Ishikawa (cell line): ENCODE measurements at regions not wholly inside any gene's neighbourhood (a gene's known extent, or its start where the extent isn't known, plus 50 kb on each side); places are given as distances from the start of the nearest gene placed in this dataset.

Experiments
- CEBPB ChIP-seq: IDR thresholded peaks from 2 replicates; pipeline ENCODE4 v1.6.1; 2012
- CREB1 ChIP-seq: IDR thresholded peaks from 2 replicates; pipeline ENCODE4 v1.6.1; 2012; ENCODE audit warnings: low read depth
- EGR1 ChIP-seq: IDR thresholded peaks from 2 replicates; pipeline ENCODE4 v1.6.1; 2012
- EP300 ChIP-seq: IDR thresholded peaks from 2 replicates; pipeline ENCODE4 v1.6.1; 2012; ENCODE audit warnings: borderline replicate concordance
- FOXM1 ChIP-seq: IDR thresholded peaks from 2 replicates; pipeline ENCODE4 v1.6.1; 2012; ENCODE audit warnings: low read depth, borderline replicate concordance
- MAX ChIP-seq: IDR thresholded peaks from 2 replicates; pipeline ENCODE4 v1.6.1; 2012
- NFIC ChIP-seq: IDR thresholded peaks from 2 replicates; pipeline ENCODE4 v1.6.1; 2012
- RAD21 ChIP-seq: IDR thresholded peaks from 2 replicates; pipeline ENCODE4 v1.6.1; 2012; ENCODE audit warnings: low read depth
- TAF1 ChIP-seq: IDR thresholded peaks from 2 replicates; pipeline ENCODE4 v1.6.1; 2012; ENCODE audit warnings: low read depth, mild to moderate bottlenecking
- TEAD4 ChIP-seq: IDR thresholded peaks from 2 replicates; pipeline ENCODE4 v1.6.1; 2012
- YY1 ChIP-seq: IDR thresholded peaks from 2 replicates; pipeline ENCODE4 v1.6.1; 2012; ENCODE audit warnings: low read depth
- ZBTB7A ChIP-seq: IDR thresholded peaks from 2 replicates; pipeline ENCODE4 v1.6.1; 2012; ENCODE audit warnings: low read depth
- TF ChIP-seq, protein P1 (sequence below): IDR thresholded peaks from 2 replicates; pipeline ENCODE4 v1.6.1; 2012
- TF ChIP-seq, protein P2 (sequence below): IDR thresholded peaks from 2 replicates; pipeline ENCODE4 v1.6.1; 2012; ENCODE audit warnings: low read depth, mild to moderate bottlenecking

DNA sequence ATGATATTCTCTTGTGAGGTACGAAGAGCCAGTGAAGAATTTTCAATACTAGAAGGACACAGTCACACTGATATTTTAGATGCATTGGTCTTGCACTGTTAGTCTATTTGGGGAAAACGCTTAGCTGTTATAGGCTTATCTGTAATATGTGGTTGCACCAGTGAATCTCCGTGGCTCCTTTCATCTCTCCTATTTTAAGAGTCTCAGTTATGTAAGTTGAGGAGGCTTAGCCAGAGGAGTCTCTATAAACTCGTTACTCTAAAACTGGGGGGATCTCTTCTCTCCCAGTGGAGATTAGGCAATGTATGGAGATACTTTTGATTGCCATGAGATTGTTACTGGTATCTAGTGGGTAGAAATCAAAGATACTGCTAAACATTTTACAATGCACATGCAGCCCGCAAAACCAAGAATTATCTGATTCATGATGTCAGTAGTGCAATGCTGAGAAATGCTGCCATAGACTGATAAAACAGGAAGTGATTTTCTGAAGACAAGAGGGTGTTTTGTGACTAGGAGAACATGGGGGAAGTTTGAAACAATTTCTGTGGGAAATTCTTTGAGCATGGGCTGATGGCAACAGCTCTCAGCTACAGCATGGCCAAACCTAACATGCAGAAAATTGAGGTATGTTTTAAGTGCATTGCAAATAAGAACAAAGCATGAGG is 339.1 kb downstream of the SOX11 start:
- no peak for TF ChIP-seq EGR1
- TF ChIP-seq EP300: no peak
- no peak for TF ChIP-seq MAX
- TF ChIP-seq TAF1: no peak
- no peak for TF ChIP-seq CREB1
- TF ChIP-seq FOXM1: no peak
- no peak for TF ChIP-seq RAD21
- no peak for TF ChIP-seq YY1
- no peak for TF ChIP-seq NFIC
- TF ChIP-seq TEAD4: no peak

DNA sequence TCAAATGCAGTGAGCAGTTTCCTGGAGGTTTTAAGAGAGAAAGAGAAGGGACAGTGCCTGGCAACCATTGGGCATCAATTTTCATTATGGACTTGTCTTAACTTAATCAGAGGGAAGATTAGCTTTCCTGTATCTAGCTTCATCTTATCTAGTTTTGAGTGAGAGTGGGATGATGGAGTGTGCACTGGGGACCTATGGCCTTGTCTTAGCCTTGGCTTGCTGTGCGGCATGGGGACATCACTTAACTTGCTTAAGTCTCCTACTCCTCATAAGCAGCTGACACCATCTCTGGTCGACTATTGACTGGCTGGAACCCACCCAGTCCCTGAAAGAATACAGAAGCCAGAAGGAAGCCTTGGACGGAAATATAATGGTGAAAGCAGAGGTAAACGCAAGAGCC is 344.0 kb downstream of the SOX11 start:
- TF ChIP-seq RAD21 (no peak), NFIC (no peak), TEAD4 (no peak), EP300 (no peak), ZBTB7A (no peak), TAF1 (no peak), CREB1 (no peak), MAX (no peak), CEBPB (no peak), YY1 (no peak), EGR1 (no peak)
- TF ChIP-seq, protein P1, sequence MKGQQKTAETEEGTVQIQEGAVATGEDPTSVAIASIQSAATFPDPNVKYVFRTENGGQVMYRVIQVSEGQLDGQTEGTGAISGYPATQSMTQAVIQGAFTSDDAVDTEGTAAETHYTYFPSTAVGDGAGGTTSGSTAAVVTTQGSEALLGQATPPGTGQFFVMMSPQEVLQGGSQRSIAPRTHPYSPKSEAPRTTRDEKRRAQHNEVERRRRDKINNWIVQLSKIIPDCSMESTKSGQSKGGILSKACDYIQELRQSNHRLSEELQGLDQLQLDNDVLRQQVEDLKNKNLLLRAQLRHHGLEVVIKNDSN: no peak
- TF ChIP-seq, protein P2, sequence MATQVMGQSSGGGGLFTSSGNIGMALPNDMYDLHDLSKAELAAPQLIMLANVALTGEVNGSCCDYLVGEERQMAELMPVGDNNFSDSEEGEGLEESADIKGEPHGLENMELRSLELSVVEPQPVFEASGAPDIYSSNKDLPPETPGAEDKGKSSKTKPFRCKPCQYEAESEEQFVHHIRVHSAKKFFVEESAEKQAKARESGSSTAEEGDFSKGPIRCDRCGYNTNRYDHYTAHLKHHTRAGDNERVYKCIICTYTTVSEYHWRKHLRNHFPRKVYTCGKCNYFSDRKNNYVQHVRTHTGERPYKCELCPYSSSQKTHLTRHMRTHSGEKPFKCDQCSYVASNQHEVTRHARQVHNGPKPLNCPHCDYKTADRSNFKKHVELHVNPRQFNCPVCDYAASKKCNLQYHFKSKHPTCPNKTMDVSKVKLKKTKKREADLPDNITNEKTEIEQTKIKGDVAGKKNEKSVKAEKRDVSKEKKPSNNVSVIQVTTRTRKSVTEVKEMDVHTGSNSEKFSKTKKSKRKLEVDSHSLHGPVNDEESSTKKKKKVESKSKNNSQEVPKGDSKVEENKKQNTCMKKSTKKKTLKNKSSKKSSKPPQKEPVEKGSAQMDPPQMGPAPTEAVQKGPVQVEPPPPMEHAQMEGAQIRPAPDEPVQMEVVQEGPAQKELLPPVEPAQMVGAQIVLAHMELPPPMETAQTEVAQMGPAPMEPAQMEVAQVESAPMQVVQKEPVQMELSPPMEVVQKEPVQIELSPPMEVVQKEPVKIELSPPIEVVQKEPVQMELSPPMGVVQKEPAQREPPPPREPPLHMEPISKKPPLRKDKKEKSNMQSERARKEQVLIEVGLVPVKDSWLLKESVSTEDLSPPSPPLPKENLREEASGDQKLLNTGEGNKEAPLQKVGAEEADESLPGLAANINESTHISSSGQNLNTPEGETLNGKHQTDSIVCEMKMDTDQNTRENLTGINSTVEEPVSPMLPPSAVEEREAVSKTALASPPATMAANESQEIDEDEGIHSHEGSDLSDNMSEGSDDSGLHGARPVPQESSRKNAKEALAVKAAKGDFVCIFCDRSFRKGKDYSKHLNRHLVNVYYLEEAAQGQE: no peak

DNA sequence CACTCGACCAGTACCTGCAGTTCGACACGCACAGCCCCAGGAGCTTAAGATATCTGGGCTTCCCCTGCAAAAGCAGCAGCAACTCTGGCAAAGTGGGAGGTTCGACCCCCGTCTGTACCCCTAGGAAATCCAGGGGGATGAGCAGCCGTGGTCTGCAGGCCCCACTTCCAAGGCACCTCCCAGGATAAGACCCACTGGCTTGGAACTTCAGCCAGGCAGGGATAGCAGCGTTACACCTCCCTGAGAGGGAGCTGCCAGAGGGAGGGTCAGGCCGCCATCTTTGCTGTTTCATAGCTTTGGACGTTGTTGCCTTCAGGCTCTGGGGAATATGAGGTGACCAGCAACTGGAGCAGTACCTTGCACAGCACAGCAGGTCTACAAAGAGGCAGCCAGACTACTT is 351.1 kb downstream of the SOX11 start:
- TF ChIP-seq CREB1 (no peak), TAF1 (no peak), YY1 (no peak), TEAD4 (no peak), CEBPB (no peak), FOXM1 (no peak)
- TF ChIP-seq, protein P1: no peak
- TF ChIP-seq, protein P2: no peak

DNA sequence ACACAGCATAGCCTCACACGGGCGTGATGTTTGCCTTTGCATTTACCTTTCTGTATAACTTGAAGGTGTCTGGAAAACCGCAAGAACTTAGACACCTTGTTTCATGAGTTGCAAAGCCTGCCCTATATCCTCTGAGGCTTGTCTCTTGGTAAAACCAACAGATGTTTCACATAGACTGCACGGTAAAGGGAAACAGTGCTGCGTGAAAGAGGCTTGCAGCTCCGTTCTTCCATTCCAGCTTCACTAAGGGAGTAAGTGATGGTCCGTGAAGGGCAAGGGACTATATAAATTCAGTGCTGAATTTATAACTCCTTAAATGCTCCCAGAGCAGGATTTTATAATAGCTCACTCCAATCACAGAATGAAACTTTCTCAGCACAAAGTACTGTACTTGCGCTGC is 360.5 kb downstream of the SOX11 start:
- TF ChIP-seq NFIC (no peak), TEAD4 (no peak)

DNA sequence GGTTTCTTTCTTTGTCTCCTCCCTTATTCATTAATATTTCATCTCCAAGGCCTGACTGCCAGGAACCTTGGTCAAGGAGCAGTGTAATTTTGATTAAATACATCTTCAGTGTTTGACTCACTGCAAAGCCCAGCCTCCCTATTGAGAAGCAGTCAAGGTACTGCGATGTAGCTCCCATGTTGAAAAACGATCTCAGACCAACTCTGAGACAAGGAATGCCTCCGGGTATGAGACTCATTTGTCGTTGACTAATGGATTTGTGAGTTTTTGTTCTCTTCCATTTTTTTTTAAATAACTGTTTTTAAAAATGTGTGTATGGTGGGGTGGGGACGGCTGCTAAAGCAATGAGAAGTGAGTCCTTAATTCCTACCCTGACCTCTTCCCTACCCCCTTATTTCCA is 361.6 kb downstream of the SOX11 start:
- TF ChIP-seq RAD21: no peak
- TF ChIP-seq CEBPB: no peak
- TF ChIP-seq EGR1: no peak
- TF ChIP-seq, protein P2: no peak
- TF ChIP-seq YY1: no peak
- TF ChIP-seq EP300: no peak
- TF ChIP-seq NFIC: no peak
- no peak for TF ChIP-seq CREB1
- no peak for TF ChIP-seq MAX
- no peak for TF ChIP-seq TEAD4
- no peak for TF ChIP-seq ZBTB7A
